ENCODE measurements at regions not wholly inside any gene's neighbourhood (a gene's known extent, or its start where the extent isn't known, plus 50 kb on each side); places are given as distances from the start of the nearest gene placed in this dataset.
"Not testable (repeated sequence)": the region's sequence is repeated elsewhere in the genome, so short reads cannot be mapped to it uniquely, and the experiment has no call there.

DNA sequence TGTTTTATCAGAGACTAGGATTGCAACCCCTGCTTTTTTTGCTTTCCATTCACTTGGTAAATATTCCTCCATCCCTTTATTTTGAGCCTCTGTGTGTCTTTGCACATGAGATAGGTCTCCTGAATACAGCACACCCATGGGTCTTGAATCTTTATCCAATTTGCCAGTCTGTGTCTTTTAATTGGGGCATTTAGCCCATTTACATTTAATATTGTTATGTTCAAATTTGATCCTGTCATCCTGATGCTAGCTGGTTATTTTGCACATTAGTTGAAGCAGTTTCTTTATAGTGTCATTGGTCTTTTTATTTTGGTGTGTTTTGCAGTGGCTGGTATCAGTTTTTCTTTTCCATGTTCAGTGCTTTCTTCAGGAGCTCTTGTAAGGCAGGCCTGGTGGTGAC, 95.1 kb upstream of the STK32A start:
- TF ChIP-seq CTCF, POLR2AphosphoS5, POLR2A (IDR thresholded peaks at IDR 0.05): not testable (repeated sequence)

Measured in suprapubic skin (tissue), 4 donors.